KG1 (cell line): ENCODE measurements at regions not wholly inside any gene's neighbourhood (a gene's known extent, or its start where the extent isn't known, plus 50 kb on each side); places are given as distances from the start of the nearest gene placed in this dataset.

Source experiments
- DNase-seq: peaks from one replicate; lab custom pipeline; 2025; lab: John Stamatoyannopoulos, UW

- no peak for DNase-seq
Observed at GRCh38 chr2:224210286-224211180, 171.4 kb upstream of the SERPINE2 start.

DNA sequence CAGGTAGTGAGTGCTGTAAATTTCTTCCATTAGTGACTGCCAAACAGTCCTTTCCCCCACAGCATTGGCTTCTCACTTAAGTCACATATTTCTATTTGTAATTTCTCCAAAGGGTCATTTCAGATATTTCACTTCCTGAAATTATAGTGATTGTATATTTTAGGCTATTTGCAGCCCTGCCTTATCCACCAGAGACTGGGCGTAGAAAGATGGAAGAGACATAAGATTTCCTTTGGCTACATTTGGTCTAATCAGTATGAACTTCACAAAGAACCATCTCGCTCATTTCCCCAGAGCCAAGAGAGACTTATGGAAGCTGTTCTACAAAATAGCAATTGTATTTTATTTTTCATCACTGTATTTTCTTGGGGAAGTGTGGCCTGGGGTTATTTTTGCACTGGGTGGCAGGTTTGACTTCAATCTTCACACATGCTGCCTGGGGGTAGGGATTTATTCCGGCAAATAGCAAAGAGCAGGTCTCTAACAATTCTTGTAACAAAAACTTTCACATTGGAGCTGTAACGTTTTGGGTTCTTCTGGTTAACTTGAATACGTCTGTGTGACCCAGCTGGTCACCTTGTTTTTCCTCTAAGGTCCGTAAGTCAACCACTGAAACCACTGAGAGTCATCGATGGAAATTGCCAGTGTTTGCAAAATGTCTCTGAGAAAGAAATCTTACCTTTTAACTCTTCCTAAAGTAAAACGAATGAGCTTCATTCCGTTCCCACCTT lies 170.6 kb upstream of the SERPINE2 start:
- no peak for DNase-seq

GRCh38 chr2:224208443-224208842 lies 169.4 kb upstream of the SERPINE2 start:
- no peak for DNase-seq

- no peak for DNase-seq
Observed at GRCh38 chr2:224208007-224208406, 168.9 kb upstream of the SERPINE2 start.

- no peak for DNase-seq
Observed at GRCh38 chr2:224206816-224207215, 167.7 kb upstream of the SERPINE2 start.

DNA sequence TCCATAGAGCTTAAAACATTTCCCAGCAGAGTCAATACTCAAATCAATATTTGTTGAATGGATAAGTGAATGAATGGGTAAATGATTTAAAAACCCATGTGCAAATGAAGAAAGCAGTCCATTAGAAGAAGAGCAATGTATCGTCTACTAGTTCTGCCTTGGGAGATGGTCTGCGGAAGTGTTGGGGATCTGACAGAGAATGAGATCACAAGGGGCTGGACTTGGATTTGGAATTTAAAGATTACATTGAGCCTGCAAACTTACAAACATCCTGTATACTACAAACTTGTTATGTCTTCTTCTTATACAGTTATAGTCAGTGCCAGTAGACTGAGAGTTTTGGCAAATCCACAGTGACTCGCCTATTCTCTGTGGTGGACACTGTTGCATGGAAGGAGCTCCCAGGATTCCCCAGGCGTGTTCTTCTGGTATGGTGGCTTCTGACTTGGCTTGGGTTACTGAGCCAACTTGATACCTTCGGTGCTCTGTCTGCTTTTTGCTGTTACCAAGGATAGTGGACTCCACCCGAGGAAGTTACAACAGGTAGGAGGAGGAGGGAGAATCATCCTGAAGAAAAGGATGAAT lies 163.3 kb upstream of the SERPINE2 start:
- no peak for DNase-seq

GRCh38 chr2:224198436-224198835 lies 159.3 kb upstream of the SERPINE2 start:
- no peak for DNase-seq

GRCh38 chr2:224196810-224197209 lies 157.7 kb upstream of the SERPINE2 start:
- no peak for DNase-seq

GRCh38 chr2:224195925-224196571 lies 157.0 kb upstream of the SERPINE2 start:
- no peak for DNase-seq

DNA sequence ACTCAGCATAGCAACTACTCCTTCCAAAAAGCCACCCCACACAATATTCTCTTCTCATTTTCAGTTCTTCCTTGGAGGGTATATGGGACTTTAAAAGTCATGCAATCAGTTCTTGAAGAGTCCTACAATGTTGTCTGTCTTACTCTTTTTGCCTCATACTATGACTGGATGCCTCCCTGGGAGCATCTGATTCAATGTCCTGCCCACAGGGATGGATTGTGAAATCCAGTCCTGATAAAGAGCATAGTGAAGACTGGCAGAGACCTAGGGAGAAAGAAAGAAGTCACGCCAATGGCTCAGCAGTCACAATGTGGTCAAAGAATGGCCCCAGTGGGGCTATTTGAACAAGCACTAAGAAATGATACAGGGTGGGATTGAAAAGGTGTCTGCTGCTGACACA lies 155.1 kb upstream of the SERPINE2 start:
- no peak for DNase-seq

DNA sequence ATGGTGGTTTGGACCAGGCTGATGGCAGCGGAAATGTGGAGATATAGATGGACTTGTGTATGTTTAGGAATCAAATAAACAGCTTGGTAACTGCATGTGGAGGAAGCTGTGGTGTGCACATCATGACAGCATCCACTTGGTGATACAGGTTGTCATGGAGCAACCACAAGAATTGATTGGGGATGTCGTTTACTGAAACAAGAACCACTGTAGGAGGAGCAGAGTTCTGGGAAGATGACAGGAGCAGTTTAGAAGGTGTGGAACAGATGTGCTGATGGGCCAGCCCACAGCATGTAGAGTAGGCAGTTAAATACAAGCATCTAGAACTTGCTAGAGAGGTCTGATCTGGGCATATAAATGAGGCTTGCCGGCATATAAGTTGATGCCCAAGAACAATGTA lies 152.4 kb upstream of the SERPINE2 start:
- no peak for DNase-seq

GRCh38 chr2:224190936-224191270 lies 151.8 kb upstream of the SERPINE2 start:
- no peak for DNase-seq

GRCh38 chr2:224190234-224190935 lies 151.3 kb upstream of the SERPINE2 start:
- DNase-seq = no peak

GRCh38 chr2:224187220-224187619 lies 148.1 kb upstream of the SERPINE2 start:
- no peak for DNase-seq

- no peak for DNase-seq
Observed at GRCh38 chr2:224185023-224185601, 146.0 kb upstream of the SERPINE2 start.

- DNase-seq = no peak
Observed at GRCh38 chr2:224183086-224183485, 144.0 kb upstream of the SERPINE2 start.

DNA sequence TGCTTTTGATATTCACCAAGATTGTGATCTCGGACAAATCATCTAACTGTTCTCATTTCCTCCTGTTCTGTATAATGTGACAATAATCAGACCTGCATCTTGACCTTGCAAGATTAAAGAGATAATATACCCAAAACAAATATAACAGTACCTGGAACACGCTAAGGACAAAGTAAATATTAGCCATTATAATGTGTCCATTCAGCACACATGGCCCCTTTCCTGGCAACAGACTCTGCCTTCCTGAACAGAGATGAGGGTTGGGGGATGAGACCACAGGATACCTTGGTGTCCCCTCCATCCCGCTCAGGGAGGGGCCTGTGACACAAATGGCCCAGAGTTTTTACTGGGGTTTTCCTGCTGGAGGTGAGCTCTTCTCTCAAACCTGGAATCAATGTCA lies 143.4 kb upstream of the SERPINE2 start:
- no peak for DNase-seq

DNA sequence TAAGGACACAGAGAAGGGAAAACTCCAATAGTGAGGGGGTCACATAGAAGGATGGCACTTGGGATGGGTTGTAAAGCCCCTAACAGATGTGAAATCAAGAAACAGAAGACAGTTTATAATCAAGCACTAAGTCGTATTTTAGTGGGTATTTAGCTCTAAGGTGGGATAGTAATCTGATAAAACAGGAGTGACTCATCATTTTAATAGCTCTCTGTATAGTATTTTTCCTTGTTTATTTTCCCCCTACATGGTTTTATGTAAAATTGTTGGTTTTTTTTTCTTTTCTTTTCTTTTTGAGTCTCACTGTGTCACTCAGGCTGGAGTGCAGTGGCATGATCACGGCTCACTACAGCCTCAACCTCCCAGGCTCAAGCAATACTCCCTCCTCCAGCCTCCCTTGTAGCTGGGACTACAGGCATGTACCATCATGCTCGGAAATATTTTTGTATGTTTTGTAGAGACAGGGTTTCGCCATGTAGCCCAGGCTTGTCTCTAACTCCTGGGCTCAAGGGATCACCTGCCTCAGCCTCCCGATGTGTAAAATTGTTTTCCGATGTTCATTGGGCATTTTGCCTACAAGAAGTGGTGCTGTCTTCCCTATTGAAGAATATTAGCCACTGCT lies 142.6 kb upstream of the SERPINE2 start:
- no peak for DNase-seq

GRCh38 chr2:224180810-224181209 lies 141.7 kb upstream of the SERPINE2 start:
- no peak for DNase-seq

- no peak for DNase-seq
Observed at GRCh38 chr2:224178056-224178455, 139.0 kb upstream of the SERPINE2 start.

DNA sequence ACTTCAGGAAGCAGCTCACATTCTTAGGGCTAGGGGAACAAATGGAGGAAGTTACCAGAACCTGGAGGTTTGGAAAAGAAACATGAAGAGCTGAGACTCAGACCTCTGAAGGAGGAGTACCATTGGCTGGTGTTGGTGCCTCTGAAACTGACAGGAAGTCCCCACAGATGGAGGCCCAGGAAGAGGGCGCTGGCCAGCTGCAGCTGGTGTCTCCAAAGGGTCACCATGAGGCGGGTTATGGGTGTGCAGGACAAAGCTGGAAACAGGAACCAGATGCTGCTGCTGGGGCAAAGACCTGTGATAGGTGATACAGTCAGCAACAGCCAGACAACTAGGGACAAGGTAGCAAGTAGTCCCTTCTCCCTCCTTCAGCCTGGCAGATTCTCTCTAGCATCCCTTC lies 136.5 kb upstream of the SERPINE2 start:
- DNase-seq = no peak
